ENCODE measurements at regions not wholly inside any gene's neighbourhood (a gene's known extent, or its start where the extent isn't known, plus 50 kb on each side); places are given as distances from the start of the nearest gene placed in this dataset.

DNA sequence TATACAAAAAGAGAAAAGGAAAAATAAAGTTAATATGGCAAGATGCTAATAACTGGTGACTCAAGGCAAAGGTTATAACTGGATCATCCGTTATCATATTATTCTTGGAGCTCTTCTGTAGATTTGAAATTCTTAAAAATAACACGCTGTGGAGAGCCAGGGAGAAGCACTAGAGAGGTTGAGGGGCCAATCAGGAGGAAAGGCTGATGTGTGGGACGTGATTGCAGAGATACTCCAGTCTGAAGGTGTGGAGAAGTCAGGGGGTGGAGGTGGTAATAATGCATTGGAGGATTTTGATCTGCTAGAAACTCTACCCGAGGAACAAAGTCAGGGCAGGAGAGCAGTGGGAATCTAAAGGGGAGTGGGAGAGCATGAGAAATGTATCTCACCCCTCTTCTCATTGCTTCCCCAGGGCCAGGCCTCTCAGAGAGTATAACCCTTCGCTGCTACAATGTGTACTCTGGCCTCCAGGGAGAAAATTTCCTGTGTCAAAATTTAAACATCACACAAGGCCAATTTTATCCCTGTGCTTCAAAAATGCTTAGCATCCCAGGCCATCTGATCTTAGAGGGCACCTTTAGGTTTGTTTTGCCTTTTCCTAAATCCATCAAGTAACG lies 211.5 kb upstream of the SEMA6D start:
- no peak for TF ChIP-seq EP300 (IDR thresholded peaks at IDR 0.05)
- TF ChIP-seq, protein P1, sequence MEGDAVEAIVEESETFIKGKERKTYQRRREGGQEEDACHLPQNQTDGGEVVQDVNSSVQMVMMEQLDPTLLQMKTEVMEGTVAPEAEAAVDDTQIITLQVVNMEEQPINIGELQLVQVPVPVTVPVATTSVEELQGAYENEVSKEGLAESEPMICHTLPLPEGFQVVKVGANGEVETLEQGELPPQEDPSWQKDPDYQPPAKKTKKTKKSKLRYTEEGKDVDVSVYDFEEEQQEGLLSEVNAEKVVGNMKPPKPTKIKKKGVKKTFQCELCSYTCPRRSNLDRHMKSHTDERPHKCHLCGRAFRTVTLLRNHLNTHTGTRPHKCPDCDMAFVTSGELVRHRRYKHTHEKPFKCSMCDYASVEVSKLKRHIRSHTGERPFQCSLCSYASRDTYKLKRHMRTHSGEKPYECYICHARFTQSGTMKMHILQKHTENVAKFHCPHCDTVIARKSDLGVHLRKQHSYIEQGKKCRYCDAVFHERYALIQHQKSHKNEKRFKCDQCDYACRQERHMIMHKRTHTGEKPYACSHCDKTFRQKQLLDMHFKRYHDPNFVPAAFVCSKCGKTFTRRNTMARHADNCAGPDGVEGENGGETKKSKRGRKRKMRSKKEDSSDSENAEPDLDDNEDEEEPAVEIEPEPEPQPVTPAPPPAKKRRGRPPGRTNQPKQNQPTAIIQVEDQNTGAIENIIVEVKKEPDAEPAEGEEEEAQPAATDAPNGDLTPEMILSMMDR (IDR thresholded peaks at IDR 0.05): no peak

All from A549 (cell line).